T-cell (primary cell): ENCODE measurements at regions not wholly inside any gene's neighbourhood (a gene's known extent, or its start where the extent isn't known, plus 50 kb on each side); places are given as distances from the start of the nearest gene placed in this dataset.

Experiments used
- ATAC-seq, 4 experiments: fragments of 200-7000 bp in 3 of 4; fragments of 150-1000 bp in 1 of 4; cut with Tn5 transposase; replicated peaks in 1 of 4; 1 replicate in 3 of 4; 2 replicates in 1 of 4; pipeline ENCODE4 v1.10.0; 2021; ENCODE audit warnings: moderate library complexity in 3 of 4, mild to moderate bottlenecking in 2 of 4, moderate number of reproducible peaks in 1 of 4
- CTCF ChIA-PET, 2 donors: fragments of 300-600 bp; sonication (Branson Sonifier 250); formaldehyde crosslinking; loops; one replicate each; lab custom pipeline; 2022; ENCODE audit warnings: antibody characterized with exemption in 2 of 2; lab: Charles Lee
- POLR2A ChIA-PET, 2 donors: fragments of 300-600 bp; sonication (Branson Sonifier 250); formaldehyde crosslinking; loops; one replicate each; lab custom pipeline; 2022; ENCODE audit warnings: antibody characterized with exemption in 2 of 2; lab: Charles Lee
- DNase-seq, 35 experiments: peaks; one replicate each; pipeline versions ENCODE4 v3.0.0 to v3.0.0-alpha.2; 2013 to 2023
- H3K27ac ChIP-seq: one replicate; pipeline ENCODE4 v1.5.1; 2013; ENCODE audit warnings: low read length
- H3K27me3 ChIP-seq, 2 experiments: replicated peaks in 1 of 2; 1 replicate in 1 of 2; 2 replicates in 1 of 2; pipeline versions ENCODE4 v1.6.1 to v1.7.0; 2013; ENCODE audit warnings: low read length in 1 of 2, mixed read lengths in 1 of 2; ENCODE audit not compliant: control insufficient read depth in 2 of 2, insufficient read depth in 2 of 2; ENCODE audit errors: extremely low read depth in 1 of 2
- H3K36me3 ChIP-seq, 2 donors: 1 replicate in 1 of 2; 2 replicates in 1 of 2; pipeline versions ENCODE4 v1.6.1 to v1.7.0; 2013; ENCODE audit warnings: low read length in 1 of 2; ENCODE audit not compliant: control insufficient read depth in 2 of 2, insufficient read depth in 1 of 2; ENCODE audit errors: extremely low read depth in 1 of 2
- H3K4me1 ChIP-seq, 2 experiments: 1 replicate in 1 of 2; 2 replicates in 1 of 2; pipeline versions ENCODE4 v1.6.1 to v1.7.0; 2013; ENCODE audit warnings: low read length in 2 of 2, mixed read lengths in 1 of 2; ENCODE audit not compliant: insufficient read depth in 2 of 2, control insufficient read depth in 1 of 2; ENCODE audit errors: extremely low read depth in 1 of 2
- H3K4me3 ChIP-seq, 2 donors: 1 replicate in 1 of 2; 2 replicates in 1 of 2; pipeline versions ENCODE4 v1.5.1 to v1.7.0; 2013; ENCODE audit warnings: mild to moderate bottlenecking in 2 of 2, low read length in 1 of 2, moderate library complexity in 1 of 2; ENCODE audit not compliant: control insufficient read depth in 1 of 2; ENCODE audit errors: extremely low read depth in 1 of 2
- H3K9me3 ChIP-seq: 2 replicates; pipeline ENCODE4 v1.7.0; 2013
- H3K27ac Mint-ChIP-seq, 2 donors: one replicate each; pipeline ENCODE4 v1.8.0; 2020 to 2021; ENCODE audit warnings: mild to moderate bottlenecking in 2 of 2, mixed read lengths in 2 of 2
- H3K27me3 Mint-ChIP-seq, 2 donors: one replicate each; pipeline ENCODE4 v1.8.0; 2021 to 2022; ENCODE audit warnings: mixed read lengths in 2 of 2
- H3K36me3 Mint-ChIP-seq: one replicate; pipeline ENCODE4 v1.8.0; 2021; ENCODE audit warnings: mixed read lengths
- H3K4me1 Mint-ChIP-seq, 3 donors: one replicate each; pipeline ENCODE4 v1.8.0; 2020 to 2022; ENCODE audit warnings: mixed read lengths in 3 of 3, mild to moderate bottlenecking in 1 of 3
- H3K4me3 Mint-ChIP-seq, 3 donors: one replicate each; pipeline ENCODE4 v1.8.0; 2020 to 2022; ENCODE audit warnings: mild to moderate bottlenecking in 3 of 3, mixed read lengths in 3 of 3, moderate library complexity in 3 of 3
- H3K9me3 Mint-ChIP-seq, 3 donors: one replicate each; pipeline ENCODE4 v1.8.0; 2020 to 2022; ENCODE audit warnings: mixed read lengths in 3 of 3
- whole genome bisulfite sequencing: methylation state at CpG from one replicate; pipeline ENCODE4 v1.1.5; 2013; ENCODE audit warnings: missing lambda C conversion rate; ENCODE audit not compliant: insufficient coverage; 5-methylcytosine and 5-hydroxymethylcytosine counted together

GRCh38 chr9:129422032-129422842 is 198.7 kb downstream of the C9orf50 start:
- no peaks in the 10 kb centered on the region for H3K27me3 Mint-ChIP-seq

GRCh38 chr9:129421371-129421770 is 199.5 kb downstream of the C9orf50 start:
- Histone ChIP-seq H3K27me3 (peaks cover 0 to 4% of the 10 kb centered on the region in 2 experiments), H3K4me1 (peaks cover 2 to 16% of the 10 kb centered on the region in 2 experiments), H3K27ac (no peak overlapping the region), H3K36me3 (no peaks in the 10 kb centered on the region), H3K9me3 (no peaks in the 10 kb centered on the region), H3K4me3 (no peak overlapping the region)
- WGBS, result 94% methylated on average over 27 of the region's 29 CpGs
- ChIA-PET POLR2A (no interaction called here), CTCF (interaction anchor here in 1 of 2 donors (0.6 kb wide), 1 partner anchor 101 kb away, joined by 3 read pairs; no protein-coding TSS in a partner anchor)
- ATAC-seq (no peak), DNase-seq (no peak)
- H3K4me3 Mint-ChIP-seq, result no peak overlapping the region
- H3K36me3 Mint-ChIP-seq, result no peaks in the 10 kb centered on the region
- no peaks in the 10 kb centered on the region for H3K9me3 Mint-ChIP-seq
- H3K4me1 Mint-ChIP-seq, result peaks cover 22 to 24% (median 23%) of the 10 kb centered on the region in 3 donors
- no peaks in the 10 kb centered on the region for H3K27me3 Mint-ChIP-seq
- H3K27ac Mint-ChIP-seq, result no peak overlapping the region

More at GRCh38 chr9:129422032-129422842, 198.7 kb downstream of the C9orf50 start:
- Histone ChIP-seq H3K9me3 (no peaks in the 10 kb centered on the region), H3K27ac (peak overlapping the region; percentile 21), H3K27me3 (peaks cover 0 to 4% of the 10 kb centered on the region in 2 experiments), H3K4me1 (peaks cover 2 to 16% of the 10 kb centered on the region in 2 experiments), H3K36me3 (no peaks in the 10 kb centered on the region), H3K4me3 (no peak overlapping the region)
- H3K9me3 Mint-ChIP-seq, result no peaks in the 10 kb centered on the region
- ATAC-seq, result peak in 2 of 4 experiments; percentile 21 to 39
- POLR2A ChIA-PET, result no interaction called here
- CTCF ChIA-PET, result no interaction called here
- peak overlapping the region; percentile 67 to 71 for H3K27ac Mint-ChIP-seq
- no peak for DNase-seq
- no peak overlapping the region for H3K4me3 Mint-ChIP-seq
- peaks cover 17 to 23% (median 17%) of the 10 kb centered on the region in 3 donors for H3K4me1 Mint-ChIP-seq
- no peaks in the 10 kb centered on the region for H3K36me3 Mint-ChIP-seq
- WGBS, result 76% methylated on average over 9 of the region's 11 CpGs

- H3K9me3 Mint-ChIP-seq, result no peaks in the 10 kb centered on the region
- ChIA-PET CTCF (no interaction called here), POLR2A (no interaction called here)
- WGBS, result 90% methylated on average over 9 of the region's 10 CpGs
- Histone ChIP-seq H3K4me3 (no peak overlapping the region), H3K4me1 (peaks cover 4 to 16% of the 10 kb centered on the region in 2 experiments), H3K36me3 (no peaks in the 10 kb centered on the region), H3K27ac (no peak overlapping the region), H3K9me3 (no peaks in the 10 kb centered on the region), H3K27me3 (peaks cover 0 to 4% of the 10 kb centered on the region in 2 experiments)
- no peak for ATAC-seq
- H3K27me3 Mint-ChIP-seq, result no peaks in the 10 kb centered on the region
- no peak overlapping the region for H3K27ac Mint-ChIP-seq
- no peak overlapping the region for H3K4me3 Mint-ChIP-seq
- H3K4me1 Mint-ChIP-seq, result peaks cover 22 to 24% (median 23%) of the 10 kb centered on the region in 3 donors
- DNase-seq, result no peak
- H3K36me3 Mint-ChIP-seq, result no peaks in the 10 kb centered on the region
These were observed 200.2 kb downstream of the C9orf50 start for GRCh38 chr9:129420721-129421120.

- no peaks in the 10 kb centered on the region for H3K9me3 Mint-ChIP-seq
- no peak overlapping the region for H3K4me3 ChIP-seq
- ChIA-PET POLR2A (no interaction called here), CTCF (interaction anchor here in 1 of 2 donors (0.5 kb wide), 1 partner anchor 384 kb away, joined by 3 read pairs; the partner anchor contains the start of gene TOR1B)
- H3K27me3 Mint-ChIP-seq, result no peaks in the 10 kb centered on the region
- H3K4me1 Mint-ChIP-seq, result peaks cover 25 to 32% (median 26%) of the 10 kb centered on the region in 3 donors
- no peak overlapping the region for H3K27ac Mint-ChIP-seq
- peaks cover 0 to 4% of the 10 kb centered on the region in 2 experiments for H3K27me3 ChIP-seq
- no peaks in the 10 kb centered on the region for H3K36me3 ChIP-seq
- 78% methylated on average over 4 of the region's 7 CpGs for WGBS
- DNase-seq (no peak), ATAC-seq (no peak)
- H3K9me3 ChIP-seq, result no peaks in the 10 kb centered on the region
- peaks cover 9 to 27% of the 10 kb centered on the region in 2 experiments for H3K4me1 ChIP-seq
- no peak overlapping the region for H3K4me3 Mint-ChIP-seq
- no peaks in the 10 kb centered on the region for H3K36me3 Mint-ChIP-seq
- no peak overlapping the region for H3K27ac ChIP-seq
These were observed 201.5 kb downstream of the C9orf50 start for GRCh38 chr9:129419382-129419899.

DNA sequence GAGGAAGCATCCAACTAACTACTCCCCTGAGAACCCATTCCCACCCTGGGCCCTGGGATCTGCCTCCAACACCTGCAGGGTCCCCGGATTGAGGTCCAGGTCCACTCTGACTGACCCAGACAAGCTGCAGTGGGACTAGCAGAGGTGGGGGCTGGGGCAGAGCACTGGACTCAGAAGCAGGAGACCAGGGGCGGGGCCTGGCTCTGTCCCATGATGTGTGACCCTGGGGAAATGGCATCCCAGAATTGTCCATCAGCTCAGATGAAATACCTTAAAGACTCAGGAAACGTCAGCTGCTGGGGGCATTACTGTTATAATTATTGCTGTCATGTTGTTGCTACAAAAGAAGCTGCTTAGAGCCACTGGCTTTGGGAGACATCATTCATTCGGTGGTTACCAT is 202.4 kb downstream of the C9orf50 start:
- no peak for DNase-seq
- Histone ChIP-seq H3K9me3 (no peaks in the 10 kb centered on the region), H3K27me3 (peaks cover 0 to 4% of the 10 kb centered on the region in 2 experiments), H3K27ac (no peak overlapping the region), H3K4me1 (peaks cover 14 to 35% of the 10 kb centered on the region in 2 experiments), H3K4me3 (no peak overlapping the region), H3K36me3 (no peaks in the 10 kb centered on the region)
- Mint-ChIP-seq H3K27ac (no peak overlapping the region), H3K4me3 (no peak overlapping the region), H3K4me1 (peaks cover 22 to 32% (median 25%) of the 10 kb centered on the region in 3 donors), H3K27me3 (no peaks in the 10 kb centered on the region), H3K36me3 (no peaks in the 10 kb centered on the region), H3K9me3 (no peaks in the 10 kb centered on the region)
- CTCF ChIA-PET, result no interaction called here
- 93% methylated on average over 3 of the region's 4 CpGs for WGBS
- no peak for ATAC-seq
- POLR2A ChIA-PET, result no interaction called here

DNA sequence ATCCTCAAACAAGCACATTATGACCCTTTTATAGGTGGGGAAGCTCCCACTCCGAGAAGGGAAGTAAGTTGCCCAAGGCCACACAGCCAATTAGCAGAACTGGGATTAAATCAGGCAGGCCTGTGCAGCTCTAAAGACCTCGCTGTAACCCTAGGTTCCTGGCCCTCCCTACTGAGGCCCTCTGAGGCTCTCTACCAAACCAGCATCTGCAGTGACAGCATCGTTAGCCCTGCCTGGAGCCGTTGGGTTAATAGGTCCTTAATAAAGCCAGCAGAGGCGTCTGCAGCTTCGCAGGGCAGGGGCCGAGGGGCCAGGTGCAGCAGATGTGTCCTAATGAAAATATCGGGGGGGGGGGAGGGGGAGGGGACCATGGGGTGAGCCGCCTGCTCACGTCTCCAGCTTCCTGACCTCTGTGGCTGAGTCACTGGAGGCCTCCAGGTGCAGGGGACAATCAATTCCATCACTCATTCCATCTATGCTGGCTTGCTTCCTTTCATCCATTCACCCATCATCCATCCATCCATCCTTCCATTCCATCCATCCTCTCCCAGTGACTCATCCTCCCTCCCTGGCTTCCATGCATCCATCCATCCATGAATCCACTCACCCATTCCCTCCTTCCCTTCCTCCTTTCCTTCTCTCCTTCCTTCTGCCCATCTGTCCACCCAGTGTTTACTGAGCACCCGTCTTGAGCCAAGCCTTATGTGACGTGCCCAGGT is 203.9 kb downstream of the C9orf50 start:
- POLR2A ChIA-PET, result no interaction called here
- WGBS, result 83% methylated on average over 4 of the region's 12 CpGs

More for the DNA sequence above, 203.9 kb downstream of the C9orf50 start:
- DNase-seq (no peak), ATAC-seq (no peak)
- H3K36me3 ChIP-seq, result no peaks in the 10 kb centered on the region
- no peaks in the 10 kb centered on the region for H3K9me3 Mint-ChIP-seq
- peaks cover 11 to 31% (median 22%) of the 10 kb centered on the region in 3 donors for H3K4me1 Mint-ChIP-seq
- no peak overlapping the region for H3K4me3 ChIP-seq
- peaks cover 20 to 31% of the 10 kb centered on the region in 2 experiments for H3K4me1 ChIP-seq
- no peaks in the 10 kb centered on the region for H3K9me3 ChIP-seq
- no peaks in the 10 kb centered on the region for H3K27me3 Mint-ChIP-seq
- H3K27me3 ChIP-seq, result peaks cover 0 to 4% of the 10 kb centered on the region in 2 experiments
- no peaks in the 10 kb centered on the region for H3K36me3 Mint-ChIP-seq
- no peak overlapping the region for H3K4me3 Mint-ChIP-seq
- CTCF ChIA-PET, result no interaction called here
- H3K27ac ChIP-seq, result no peak overlapping the region
- peak overlapping the region; percentile 56 to 87 for H3K27ac Mint-ChIP-seq
